Endothelial cell of umbilical vein (primary cell): ENCODE measurements at regions not wholly inside any gene's neighbourhood (a gene's known extent, or its start where the extent isn't known, plus 50 kb on each side); places are given as distances from the start of the nearest gene placed in this dataset.

Experiments
- EZH2 ChIP-seq: IDR thresholded peaks from 2 replicates; pipeline ENCODE4 v1.6.1; 2012; ENCODE audit warnings: borderline replicate concordance, low read depth, mild to moderate bottlenecking, moderate library complexity, low read length, inconsistent platforms; ENCODE audit not compliant: severe bottlenecking
- FOS ChIP-seq: IDR thresholded peaks from 2 replicates; pipeline ENCODE4 v1.6.1; 2011; ENCODE audit warnings: mild to moderate bottlenecking, low read length, moderate library complexity, borderline replicate concordance; ENCODE audit not compliant: insufficient read depth
- GATA2 ChIP-seq: IDR thresholded peaks from 2 replicates; pipeline ENCODE4 v1.7.0; 2011; ENCODE audit warnings: low read depth, mild to moderate bottlenecking, moderate library complexity, mixed read lengths, low read length; ENCODE audit not compliant: insufficient read length, insufficient read depth
- JUN ChIP-seq: IDR thresholded peaks from 2 replicates; pipeline ENCODE4 v1.6.1; 2011; ENCODE audit warnings: borderline replicate concordance, low read depth; ENCODE audit not compliant: insufficient read length, insufficient read depth
- MAX ChIP-seq: IDR thresholded peaks from 2 replicates; pipeline ENCODE4 v1.6.1; 2011; ENCODE audit not compliant: insufficient read depth, insufficient read length
- MYC ChIP-seq: IDR thresholded peaks from one replicate; pipeline ENCODE4 v1.6.1; 2011; ENCODE audit warnings: mild to moderate bottlenecking, low read depth, low read length
- POLR2A ChIP-seq: IDR thresholded peaks from 2 replicates; pipeline ENCODE4 v1.6.1; 2012; ENCODE audit warnings: low read depth, mild to moderate bottlenecking, control low read depth, low read length
- POLR2AphosphoS5 ChIP-seq: IDR thresholded peaks from 2 replicates; pipeline ENCODE4 v1.6.1; 2012; ENCODE audit warnings: low read depth, mild to moderate bottlenecking, control low read depth, low read length, moderate library complexity; ENCODE audit not compliant: insufficient read depth
- TF ChIP-seq, protein P1 (sequence below), 2 donors: IDR thresholded peaks; 1 replicate in 1 of 2; 2 replicates in 1 of 2; pipeline ENCODE4 v1.5.1; 2011; ENCODE audit warnings: low read length in 2 of 2, mild to moderate bottlenecking in 2 of 2, moderate library complexity in 2 of 2, control low read depth in 1 of 2, inconsistent platforms in 1 of 2, low read depth in 1 of 2; ENCODE audit not compliant: insufficient read depth in 1 of 2; ENCODE audit errors: extremely low read depth in 1 of 2

DNA sequence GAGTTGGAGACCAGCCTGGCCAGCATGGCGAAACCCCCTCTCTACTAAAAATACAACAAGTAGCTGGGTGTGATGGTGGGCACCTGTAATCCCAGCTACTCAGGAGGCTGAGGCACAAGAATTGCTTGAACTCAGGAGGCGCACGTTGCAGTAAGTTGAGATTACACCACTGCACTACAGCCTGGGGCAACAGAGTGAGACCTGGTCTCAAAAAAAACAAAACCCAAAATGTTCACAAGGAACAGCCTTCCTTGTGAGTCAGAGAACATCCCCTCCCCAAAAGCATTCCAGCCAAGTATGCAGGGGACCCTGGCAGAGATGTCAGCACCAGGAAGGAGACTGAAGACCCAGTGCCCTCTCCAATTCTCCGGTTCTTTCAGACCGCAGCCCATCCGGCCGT lies 314.9 kb upstream of the TSHZ3 start:
- TF ChIP-seq, protein P1, sequence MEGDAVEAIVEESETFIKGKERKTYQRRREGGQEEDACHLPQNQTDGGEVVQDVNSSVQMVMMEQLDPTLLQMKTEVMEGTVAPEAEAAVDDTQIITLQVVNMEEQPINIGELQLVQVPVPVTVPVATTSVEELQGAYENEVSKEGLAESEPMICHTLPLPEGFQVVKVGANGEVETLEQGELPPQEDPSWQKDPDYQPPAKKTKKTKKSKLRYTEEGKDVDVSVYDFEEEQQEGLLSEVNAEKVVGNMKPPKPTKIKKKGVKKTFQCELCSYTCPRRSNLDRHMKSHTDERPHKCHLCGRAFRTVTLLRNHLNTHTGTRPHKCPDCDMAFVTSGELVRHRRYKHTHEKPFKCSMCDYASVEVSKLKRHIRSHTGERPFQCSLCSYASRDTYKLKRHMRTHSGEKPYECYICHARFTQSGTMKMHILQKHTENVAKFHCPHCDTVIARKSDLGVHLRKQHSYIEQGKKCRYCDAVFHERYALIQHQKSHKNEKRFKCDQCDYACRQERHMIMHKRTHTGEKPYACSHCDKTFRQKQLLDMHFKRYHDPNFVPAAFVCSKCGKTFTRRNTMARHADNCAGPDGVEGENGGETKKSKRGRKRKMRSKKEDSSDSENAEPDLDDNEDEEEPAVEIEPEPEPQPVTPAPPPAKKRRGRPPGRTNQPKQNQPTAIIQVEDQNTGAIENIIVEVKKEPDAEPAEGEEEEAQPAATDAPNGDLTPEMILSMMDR (IDR thresholded peaks at IDR 0.05; ENCODE audit: extremely low read depth in 1 of 2, insufficient read depth in 1 of 2, low read depth in 1 of 2, low read length in 2 of 2) = no peak
- no peak for TF ChIP-seq POLR2A
- TF ChIP-seq MAX = no peak
- TF ChIP-seq EZH2 = no peak
- TF ChIP-seq POLR2AphosphoS5 = no peak
- TF ChIP-seq JUN = no peak
- no peak for TF ChIP-seq FOS
- TF ChIP-seq GATA2 = no peak
- TF ChIP-seq MYC = no peak
